GM23338 (cell line): ENCODE measurements at regions not wholly inside any gene's neighbourhood (a gene's known extent, or its start where the extent isn't known, plus 50 kb on each side); places are given as distances from the start of the nearest gene placed in this dataset.

Experiments
- ATAC-seq: fragments of 200-7000 bp; cut with Tn5 transposase; 3 replicates; pipeline ENCODE4 v1.9.1; 2020
- DNase-seq: peaks from one replicate; pipeline ENCODE4 v3.0.0-alpha.2; 2015; ENCODE audit warnings: low spot score
- H2AFZ ChIP-seq: fragments of 200-600 bp; sonication (generic); 2 replicates; pipeline ENCODE4 v1.8.0; 2016; ENCODE audit warnings: antibody characterized with exemption, mild to moderate bottlenecking, moderate library complexity
- H3F3A ChIP-seq: fragments of 200-600 bp; sonication (generic); replicated peaks from 2 replicates; pipeline ENCODE4 v1.8.0; 2017; ENCODE audit warnings: antibody characterized with exemption, mixed run types, low read depth
- H3K27ac ChIP-seq: fragments of 200-600 bp; sonication (generic); 2 replicates; pipeline ENCODE4 v1.6.1; 2016; ENCODE audit warnings: low read depth
- H3K27me3 ChIP-seq: fragments of 200-600 bp; sonication (generic); 2 replicates; pipeline ENCODE4 v1.8.0; 2016; ENCODE audit warnings: mild to moderate bottlenecking, mixed run types, moderate library complexity; ENCODE audit not compliant: insufficient read depth
- H3K36me3 ChIP-seq: fragments of 200-600 bp; sonication (generic); 2 replicates; pipeline ENCODE4 v1.8.0; 2016; ENCODE audit warnings: mild to moderate bottlenecking; ENCODE audit not compliant: insufficient read depth
- H3K4me1 ChIP-seq: fragments of 200-600 bp; sonication (generic); 2 replicates; pipeline ENCODE4 v1.8.0; 2016; ENCODE audit warnings: mild to moderate bottlenecking, moderate library complexity; ENCODE audit not compliant: insufficient read depth
- H3K4me2 ChIP-seq: fragments of 200-600 bp; sonication (generic); 2 replicates; pipeline ENCODE4 v1.7.1; 2017; ENCODE audit warnings: mixed run types
- H3K4me3 ChIP-seq: fragments of 200-600 bp; sonication (generic); 2 replicates; pipeline ENCODE4 v1.6.1; 2016; ENCODE audit warnings: mixed run types
- H3K79me2 ChIP-seq: fragments of 200-600 bp; sonication (generic); replicated peaks from 2 replicates; pipeline ENCODE4 v1.8.0; 2017; ENCODE audit warnings: mild to moderate bottlenecking; ENCODE audit not compliant: insufficient read depth
- H3K9me2 ChIP-seq: fragments of 200-600 bp; sonication (generic); 2 replicates; pipeline ENCODE4 v1.8.0; 2017; ENCODE audit not compliant: insufficient read depth
- H4K20me1 ChIP-seq: fragments of 200-600 bp; sonication (generic); replicated peaks from 2 replicates; pipeline ENCODE4 v1.8.0; 2017; ENCODE audit warnings: mild to moderate bottlenecking; ENCODE audit not compliant: insufficient read depth
- H3K27ac Mint-ChIP-seq: 2 replicates; pipeline ENCODE4 v1.8.0; 2020; ENCODE audit warnings: inconsistent platforms, mild to moderate bottlenecking, moderate library complexity, mixed read lengths
- H3K27me3 Mint-ChIP-seq: 3 replicates; pipeline ENCODE4 v1.8.0; 2022; ENCODE audit warnings: low read depth, mild to moderate bottlenecking, moderate library complexity, mixed read lengths, inconsistent platforms; ENCODE audit not compliant: insufficient read depth, poor library complexity
- H3K36me3 Mint-ChIP-seq: 3 replicates; pipeline ENCODE4 v1.8.0; 2021; ENCODE audit warnings: low read depth, mild to moderate bottlenecking, inconsistent platforms, moderate library complexity, mixed read lengths
- H3K4me1 Mint-ChIP-seq: 3 replicates; pipeline ENCODE4 v1.8.0; 2020; ENCODE audit warnings: mild to moderate bottlenecking, inconsistent platforms, mixed read lengths
- H3K4me3 Mint-ChIP-seq: 3 replicates; pipeline ENCODE4 v1.8.0; 2021; ENCODE audit warnings: moderate library complexity, mild to moderate bottlenecking, inconsistent platforms, mixed read lengths
- H3K9me3 Mint-ChIP-seq: 3 replicates; pipeline ENCODE4 v1.8.0; 2020; ENCODE audit warnings: moderate library complexity, mild to moderate bottlenecking, inconsistent platforms, mixed read lengths
- CREB1 ChIP-seq: fragments of 250-450 bp; sonication (Bioruptor Pico); IDR thresholded peaks from 2 replicates; pipeline ENCODE4 v1.5.0; 2020; ENCODE audit warnings: low read depth, mild to moderate bottlenecking, moderate library complexity
- CTCF ChIP-seq, 2 experiments: fragments of 200-600 bp in 1 of 2; sonication (generic) in 1 of 2; conservative IDR thresholded peaks; 2 replicates each; pipeline versions ENCODE4 v1.5.1 to v1.6.1; 2016 to 2017; ENCODE audit warnings: antibody characterized with exemption in 2 of 2, low read depth in 2 of 2, mild to moderate bottlenecking in 2 of 2, moderate library complexity in 1 of 2
- EZH2 ChIP-seq: fragments of 200-600 bp; sonication (generic); IDR thresholded peaks from one replicate; pipeline ENCODE4 v1.8.0; 2017; ENCODE audit warnings: antibody characterized with exemption, mild to moderate bottlenecking, low read depth; ENCODE audit not compliant: unreplicated experiment
- JUNB ChIP-seq: IDR thresholded peaks from one replicate; pipeline ENCODE4 v1.6.1; 2016; ENCODE audit warnings: antibody characterized with exemption; ENCODE audit not compliant: unreplicated experiment
- POLR2AphosphoS5 ChIP-seq: IDR thresholded peaks from 2 replicates; pipeline ENCODE4 v1.6.1; 2016; ENCODE audit warnings: antibody characterized with exemption, low read depth
- STAT1 ChIP-seq: IDR thresholded peaks from one replicate; pipeline ENCODE4 v1.6.1; 2016; ENCODE audit warnings: antibody characterized with exemption; ENCODE audit not compliant: unreplicated experiment
- ZNF462 ChIP-seq: fragments of 250-450 bp; sonication (Bioruptor Pico); IDR thresholded peaks from 2 replicates; pipeline ENCODE4 v1.5.0; 2020; ENCODE audit warnings: mild to moderate bottlenecking, moderate library complexity

- TF ChIP-seq ZNF462: no peak
- no peak for TF ChIP-seq CTCF (conservative IDR thresholded peaks at IDR 0.05; ENCODE audit: low read depth in 2 of 2)
- TF ChIP-seq CREB1 (CRISPR knock-in tag): no peak
- TF ChIP-seq POLR2AphosphoS5: no peak
- TF ChIP-seq JUNB: no peak
Measured at GRCh38 chr12:91379051-91379775, 196.6 kb upstream of the DCN start (continued).

- H3K27me3 Mint-ChIP-seq: peaks cover 2% of the 10 kb centered on the region
- H3K9me2 ChIP-seq: 0 out of 2 replicates have a peak, but pooled peaks cover 4% of the 10 kb centered on the region
- DNase-seq (no peak), ATAC-seq (no peak)
- no peaks in the 10 kb centered on the region for H3F3A ChIP-seq
- no peaks in the 10 kb centered on the region for H3K9me3 Mint-ChIP-seq
- no peaks in the 10 kb centered on the region for H3K79me2 ChIP-seq
- H4K20me1 ChIP-seq: no peaks in the 10 kb centered on the region
- H3K4me3 ChIP-seq: no peak overlapping the region
- H3K4me1 Mint-ChIP-seq: peaks cover 32% of the 10 kb centered on the region
- H2AFZ ChIP-seq: peak overlapping the region; percentile 4; the same call in 1 of the 2 replicates
- H3K27ac Mint-ChIP-seq: no peak overlapping the region
- H3K4me2 ChIP-seq: no peak overlapping the region
- H3K4me3 Mint-ChIP-seq: no peak overlapping the region
- H3K36me3 Mint-ChIP-seq: no peaks in the 10 kb centered on the region
- H3K4me1 ChIP-seq: peaks cover 24% of the 10 kb centered on the region
- no peaks in the 10 kb centered on the region for H3K27me3 ChIP-seq
- H3K36me3 ChIP-seq: no peaks in the 10 kb centered on the region
- no peak overlapping the region for H3K27ac ChIP-seq
- TF ChIP-seq ZNF462 (no peak), EZH2 (no peak), STAT1 (no peak), JUNB (no peak)
Measured at GRCh38 chr12:91377436-91377835, 194.8 kb upstream of the DCN start.
